ENCODE measurements at regions not wholly inside any gene's neighbourhood (a gene's known extent, or its start where the extent isn't known, plus 50 kb on each side); places are given as distances from the start of the nearest gene placed in this dataset.

GRCh38 chr9:126023962-126024361 lies 276.8 kb downstream of the PBX3 start (continued):
- TF ChIP-seq, protein P1, sequence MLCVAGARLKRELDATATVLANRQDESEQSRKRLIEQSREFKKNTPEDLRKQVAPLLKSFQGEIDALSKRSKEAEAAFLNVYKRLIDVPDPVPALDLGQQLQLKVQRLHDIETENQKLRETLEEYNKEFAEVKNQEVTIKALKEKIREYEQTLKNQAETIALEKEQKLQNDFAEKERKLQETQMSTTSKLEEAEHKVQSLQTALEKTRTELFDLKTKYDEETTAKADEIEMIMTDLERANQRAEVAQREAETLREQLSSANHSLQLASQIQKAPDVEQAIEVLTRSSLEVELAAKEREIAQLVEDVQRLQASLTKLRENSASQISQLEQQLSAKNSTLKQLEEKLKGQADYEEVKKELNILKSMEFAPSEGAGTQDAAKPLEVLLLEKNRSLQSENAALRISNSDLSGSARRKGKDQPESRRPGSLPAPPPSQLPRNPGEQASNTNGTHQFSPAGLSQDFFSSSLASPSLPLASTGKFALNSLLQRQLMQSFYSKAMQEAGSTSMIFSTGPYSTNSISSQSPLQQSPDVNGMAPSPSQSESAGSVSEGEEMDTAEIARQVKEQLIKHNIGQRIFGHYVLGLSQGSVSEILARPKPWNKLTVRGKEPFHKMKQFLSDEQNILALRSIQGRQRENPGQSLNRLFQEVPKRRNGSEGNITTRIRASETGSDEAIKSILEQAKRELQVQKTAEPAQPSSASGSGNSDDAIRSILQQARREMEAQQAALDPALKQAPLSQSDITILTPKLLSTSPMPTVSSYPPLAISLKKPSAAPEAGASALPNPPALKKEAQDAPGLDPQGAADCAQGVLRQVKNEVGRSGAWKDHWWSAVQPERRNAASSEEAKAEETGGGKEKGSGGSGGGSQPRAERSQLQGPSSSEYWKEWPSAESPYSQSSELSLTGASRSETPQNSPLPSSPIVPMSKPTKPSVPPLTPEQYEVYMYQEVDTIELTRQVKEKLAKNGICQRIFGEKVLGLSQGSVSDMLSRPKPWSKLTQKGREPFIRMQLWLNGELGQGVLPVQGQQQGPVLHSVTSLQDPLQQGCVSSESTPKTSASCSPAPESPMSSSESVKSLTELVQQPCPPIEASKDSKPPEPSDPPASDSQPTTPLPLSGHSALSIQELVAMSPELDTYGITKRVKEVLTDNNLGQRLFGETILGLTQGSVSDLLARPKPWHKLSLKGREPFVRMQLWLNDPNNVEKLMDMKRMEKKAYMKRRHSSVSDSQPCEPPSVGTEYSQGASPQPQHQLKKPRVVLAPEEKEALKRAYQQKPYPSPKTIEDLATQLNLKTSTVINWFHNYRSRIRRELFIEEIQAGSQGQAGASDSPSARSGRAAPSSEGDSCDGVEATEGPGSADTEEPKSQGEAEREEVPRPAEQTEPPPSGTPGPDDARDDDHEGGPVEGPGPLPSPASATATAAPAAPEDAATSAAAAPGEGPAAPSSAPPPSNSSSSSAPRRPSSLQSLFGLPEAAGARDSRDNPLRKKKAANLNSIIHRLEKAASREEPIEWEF (CRISPR knock-in tag; IDR thresholded peaks at IDR 0.05) = no peak

- Histone ChIP-seq H3K9me3 (replicated peaks; ENCODE audit: control insufficient read depth, insufficient read depth, low read depth, low read length) (no peaks in the 10 kb centered on the region), H3K4me2 (ENCODE audit: insufficient read depth, low read length) (no peak overlapping the region), H3K9me1 (ENCODE audit: control insufficient read depth, insufficient read depth, low read length) (no peaks in the 10 kb centered on the region), H3K27ac (ENCODE audit: extremely low read depth, low read depth, low read length) (no peak overlapping the region), H3K9ac (ENCODE audit: insufficient read depth in 1 of 2, low read depth in 2 of 2, low read length in 2 of 2) (no peak overlapping the region), H4K20me1 (replicated peaks; ENCODE audit: control insufficient read depth, insufficient read depth, low read length) (no peaks in the 10 kb centered on the region), H3K4me1 (replicated peaks in 1 of 2; ENCODE audit: control insufficient read depth in 2 of 2, insufficient read depth in 2 of 2, low read length in 2 of 2) (no peaks in the 10 kb centered on the region), H3K79me2 (ENCODE audit: control insufficient read depth, insufficient read depth, low read length) (no peaks in the 10 kb centered on the region), H2AFZ (ENCODE audit: low read depth, low read length) (no peak overlapping the region), H3K36me3 (ENCODE audit: control insufficient read depth, insufficient read depth, low read length) (no peaks in the 10 kb centered on the region), H3K27me3 (ENCODE audit: control insufficient read depth in 2 of 2, insufficient read depth in 2 of 2, low read length in 2 of 2) (peaks cover 7 to 14% of the 10 kb centered on the region in 2 experiments; a peak in 3 of 5 replicates), H3K4me3 (no peak overlapping the region)
- intact Hi-C loops (cut with micrococcal nuclease) = no loop called here
- POLR2A ChIA-PET = interaction anchor here (0.6 kb wide), 1 partner anchor 201 kb away, joined by 3 read pairs; no protein-coding TSS in a partner anchor
- BruUV-seq (replicated peaks) = no TSS peak
- CTCF ChIA-PET (ENCODE audit: low intra/inter-chr PET ratio) = no interaction called here
- no peak for TF ChIP-seq ZNF584 (CRISPR knock-in tag; IDR thresholded peaks at IDR 0.05; ENCODE audit: low read depth)
- no peak for TF ChIP-seq MAFK (IDR thresholded peaks at IDR 0.05; ENCODE audit: low read length)
- no peak for FAIRE-seq
- in situ Hi-C loops (cut with MboI) = no loop called here
- DNase-seq (ENCODE audit: extremely low read depth in 1 of 4, low spot score in 3 of 4) = no peak
- ATAC-seq = no peak
- under 1% methylated on average over 11 of the region's 13 CpGs for WGBS (ENCODE audit: insufficient coverage, low coverage, missing lambda C conversion rate)
Observed at GRCh38 chr9:126024581-126025230, 277.5 kb downstream of the PBX3 start.

All from K562 (cell line).